GM12873 (cell line): ENCODE measurements at regions not wholly inside any gene's neighbourhood (a gene's known extent, or its start where the extent isn't known, plus 50 kb on each side); places are given as distances from the start of the nearest gene placed in this dataset.

Experiments used
- CTCF ChIP-seq: IDR thresholded peaks from 2 replicates; pipeline ENCODE4 v1.5.1; 2012; ENCODE audit warnings: low read depth, mild to moderate bottlenecking, moderate library complexity, low read length, control low read depth; ENCODE audit not compliant: insufficient read depth; ENCODE audit errors: missing control alignments

DNA sequence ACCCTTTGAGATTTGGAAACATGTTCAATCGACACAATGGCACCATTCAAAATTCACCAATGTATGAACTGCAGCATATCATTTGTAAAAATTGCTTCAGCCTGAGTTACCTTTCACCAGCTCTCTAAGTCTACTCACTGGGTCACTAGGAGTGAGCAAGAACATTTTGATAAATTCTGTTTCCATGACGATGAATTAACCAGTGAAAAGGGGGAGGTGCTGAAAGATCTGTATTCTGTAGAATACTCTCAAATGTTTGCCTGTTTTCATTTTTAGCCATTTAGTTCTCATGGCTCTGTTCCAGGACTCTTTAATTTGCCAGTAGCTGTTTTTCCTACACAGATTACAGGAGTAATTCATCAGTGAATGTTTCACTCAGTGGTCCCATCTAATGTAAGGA lies 883.4 kb downstream of the DIAPH3 start:
- no peak for TF ChIP-seq CTCF

- no peak for TF ChIP-seq CTCF
These were observed 882.3 kb downstream of the DIAPH3 start for GRCh38 chr13:59281453-59281852.

GRCh38 chr13:59299584-59299983 lies 864.1 kb downstream of the DIAPH3 start:
- no peak for TF ChIP-seq CTCF

- no peak for TF ChIP-seq CTCF
These were observed 863.2 kb downstream of the DIAPH3 start for GRCh38 chr13:59300355-59301173.

- TF ChIP-seq CTCF: no peak
These were observed 862.6 kb downstream of the DIAPH3 start for GRCh38 chr13:59301174-59301567.

GRCh38 chr13:59303433-59303832 lies 860.3 kb downstream of the DIAPH3 start:
- TF ChIP-seq CTCF: no peak

GRCh38 chr13:59304596-59304995 lies 859.1 kb downstream of the DIAPH3 start:
- no peak for TF ChIP-seq CTCF

GRCh38 chr13:59305896-59306295 lies 857.8 kb downstream of the DIAPH3 start:
- TF ChIP-seq CTCF: no peak
